Stimulated activated CD4-positive, alpha-beta T cell treated with anti-CD3 and anti-CD28 coated beads, Interleukin-1b, Interleukin-23, amount 100 ng/mL, for 24 hours (primary cell): ENCODE measurements at regions not wholly inside any gene's neighbourhood (a gene's known extent, or its start where the extent isn't known, plus 50 kb on each side); places are given as distances from the start of the nearest gene placed in this dataset.
A peak's percentile ranks its signal among the peaks of the same experiment; 100 is the strongest.
"Not testable (repeated sequence)": the region's sequence is repeated elsewhere in the genome, so short reads cannot be mapped to it uniquely, and the experiment has no call there.

ENCODE experiments used
- DNase-seq, 4 experiments: peaks; one replicate each; pipeline ENCODE4 v3.0.0-alpha.2; 2020; ENCODE audit warnings: low read depth in 4 of 4, low spot score in 1 of 4

GRCh38 chr1:843946-844345 is 79.8 kb upstream of the SAMD11 start:
- not testable (repeated sequence) for DNase-seq

- DNase-seq, result no peak
Measured at GRCh38 chr1:844472-845026, 79.2 kb upstream of the SAMD11 start.

- not testable (repeated sequence) for DNase-seq
Measured at GRCh38 chr1:845641-846040, 78.1 kb upstream of the SAMD11 start.

GRCh38 chr1:849873-850272 is 73.8 kb upstream of the SAMD11 start:
- DNase-seq, result not testable (repeated sequence)

- not testable (repeated sequence) for DNase-seq
Measured at GRCh38 chr1:850318-850717, 73.4 kb upstream of the SAMD11 start.

GRCh38 chr1:851398-851797 is 72.3 kb upstream of the SAMD11 start:
- DNase-seq, result not testable (repeated sequence)

- not testable (repeated sequence) for DNase-seq
Measured at GRCh38 chr1:851841-852240, 71.9 kb upstream of the SAMD11 start.

- DNase-seq, result not testable (repeated sequence)
Measured at GRCh38 chr1:855202-855981, 68.3 kb upstream of the SAMD11 start.

- DNase-seq, result not testable (repeated sequence)
Measured at GRCh38 chr1:856541-857057, 67.1 kb upstream of the SAMD11 start.

GRCh38 chr1:857926-858648 is 65.6 kb upstream of the SAMD11 start:
- not testable (repeated sequence) for DNase-seq

GRCh38 chr1:858649-859041 is 65.1 kb upstream of the SAMD11 start:
- not testable (repeated sequence) for DNase-seq

GRCh38 chr1:860941-861340 is 62.8 kb upstream of the SAMD11 start:
- DNase-seq, result not testable (repeated sequence)

- no peak for DNase-seq
Measured at GRCh38 chr1:861714-862113, 62.0 kb upstream of the SAMD11 start.

- DNase-seq, result not testable (repeated sequence)
Measured at GRCh38 chr1:862601-863000, 61.1 kb upstream of the SAMD11 start.

- not testable (repeated sequence) for DNase-seq
Measured at GRCh38 chr1:865633-866032, 58.1 kb upstream of the SAMD11 start.

GRCh38 chr1:866095-866494 is 57.6 kb upstream of the SAMD11 start:
- DNase-seq, result no peak

GRCh38 chr1:866631-867299 is 57.0 kb upstream of the SAMD11 start:
- not testable (repeated sequence) for DNase-seq

- not testable (repeated sequence) for DNase-seq
Measured at GRCh38 chr1:867550-867949, 56.2 kb upstream of the SAMD11 start.

GRCh38 chr1:869499-870244 is 54.1 kb upstream of the SAMD11 start:
- peak; percentile 58 to 68 (median 64) for DNase-seq
